ENCODE measurements at regions not wholly inside any gene's neighbourhood (a gene's known extent, or its start where the extent isn't known, plus 50 kb on each side); places are given as distances from the start of the nearest gene placed in this dataset.

DNA sequence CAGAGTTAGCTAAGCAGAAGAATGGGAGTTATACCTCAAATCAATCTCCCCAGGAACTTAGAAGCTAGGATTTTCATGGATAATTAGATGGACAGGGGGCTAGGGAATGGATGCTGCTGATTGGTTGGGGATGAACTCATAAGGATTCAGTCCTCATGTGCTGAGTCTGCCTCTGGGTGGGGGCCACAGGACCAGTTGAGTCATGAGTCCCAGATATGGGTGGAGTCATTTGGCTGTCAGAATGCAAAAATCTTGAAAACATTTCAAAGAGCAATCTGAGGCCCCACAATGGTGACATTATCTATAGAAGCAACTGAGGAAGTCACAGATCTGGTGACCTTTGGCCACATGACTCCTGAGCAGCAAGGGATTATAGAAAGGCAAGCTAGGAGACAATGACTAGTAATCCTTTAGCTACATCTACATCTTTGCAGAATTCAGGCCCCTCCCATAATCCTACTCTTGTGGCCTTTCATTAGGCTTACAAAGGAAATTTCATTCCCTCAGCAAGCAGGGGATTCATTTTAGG lies 82.6 kb upstream of the CCL2 start:
- H3K9me3 Mint-ChIP-seq, result peaks cover 0 to 1% (median 0%) of the 10 kb centered on the region in 7 donors
- no peak overlapping the region for H3K4me3 Mint-ChIP-seq
- H3K27me3 Mint-ChIP-seq, result peaks cover 4 to 17% (median 11%) of the 10 kb centered on the region in 3 donors
- no peak for DNase-seq
- no peak overlapping the region for H3K27ac Mint-ChIP-seq
- ATAC-seq (ENCODE audit: low read depth in 2 of 2), result no peak
- H3K4me1 Mint-ChIP-seq, result no peaks in the 10 kb centered on the region
- no peaks in the 10 kb centered on the region for H3K36me3 Mint-ChIP-seq

GRCh38 chr17:34173241-34173640 lies 81.8 kb upstream of the CCL2 start:
- no peak for DNase-seq

DNA sequence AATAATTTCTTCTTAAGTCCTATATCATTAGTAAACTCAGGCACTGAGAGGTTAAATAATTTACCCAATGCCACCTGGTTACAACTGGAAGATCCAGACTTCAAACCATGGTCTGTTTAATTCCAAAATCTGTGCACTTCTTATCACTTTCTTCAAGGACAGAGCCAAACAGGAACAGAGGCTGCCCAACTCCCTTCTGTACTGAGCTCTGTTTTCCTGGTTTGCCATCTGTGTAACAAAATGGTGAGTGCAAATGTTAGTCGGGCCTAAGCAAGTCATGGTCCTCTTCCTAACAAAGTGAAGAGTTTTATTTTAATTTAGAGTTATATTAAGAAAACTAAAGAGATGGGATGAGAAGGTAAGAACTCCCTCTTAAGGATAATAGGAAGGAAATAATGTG lies 80.6 kb upstream of the CCL2 start:
- H3K4me3 Mint-ChIP-seq, result no peak overlapping the region
- H3K9me3 Mint-ChIP-seq, result peaks cover 0 to 1% (median 0%) of the 10 kb centered on the region in 7 donors
- ATAC-seq (ENCODE audit: low read depth in 2 of 2) (no peak), DNase-seq (no peak)
- H3K36me3 Mint-ChIP-seq, result no peaks in the 10 kb centered on the region
- H3K27ac Mint-ChIP-seq, result no peak overlapping the region
- H3K27me3 Mint-ChIP-seq, result peaks cover 0 to 17% (median 11%) of the 10 kb centered on the region in 3 donors
- H3K4me1 Mint-ChIP-seq, result no peaks in the 10 kb centered on the region

More at GRCh38 chr17:34173241-34173640, 81.8 kb upstream of the CCL2 start:
- ATAC-seq (ENCODE audit: low read depth in 2 of 2), result no peak
- H3K36me3 Mint-ChIP-seq, result no peaks in the 10 kb centered on the region
- H3K27ac Mint-ChIP-seq, result no peak overlapping the region
- no peak overlapping the region for H3K4me3 Mint-ChIP-seq
- H3K4me1 Mint-ChIP-seq, result no peaks in the 10 kb centered on the region
- peaks cover 0 to 1% (median 0%) of the 10 kb centered on the region in 7 donors for H3K9me3 Mint-ChIP-seq
- peaks cover 4 to 17% (median 11%) of the 10 kb centered on the region in 3 donors for H3K27me3 Mint-ChIP-seq

DNA sequence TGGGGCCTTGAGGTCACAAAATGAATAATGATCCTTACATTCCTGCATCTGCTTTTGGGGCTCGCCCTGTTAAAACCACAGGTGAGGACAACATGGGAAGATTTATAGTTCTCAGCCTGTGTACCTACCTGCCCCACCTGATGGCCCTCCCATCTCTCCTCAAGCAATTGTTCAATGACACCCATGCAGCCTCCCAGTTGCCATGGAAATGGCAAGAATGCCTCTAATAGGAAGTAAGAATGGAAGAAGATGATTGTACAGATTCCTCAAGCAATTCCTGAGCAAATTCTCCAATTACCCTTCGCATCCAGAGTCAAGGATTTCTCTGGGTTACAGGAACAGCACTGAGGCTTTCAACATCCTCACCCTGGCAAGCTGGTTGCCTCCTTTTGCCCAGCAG lies 78.6 kb upstream of the CCL2 start:
- Mint-ChIP-seq H3K9me3 (peaks cover 0 to 1% (median 0%) of the 10 kb centered on the region in 7 donors), H3K4me3 (no peak overlapping the region), H3K4me1 (no peaks in the 10 kb centered on the region), H3K27ac (no peak overlapping the region), H3K36me3 (no peaks in the 10 kb centered on the region), H3K27me3 (peaks cover 5 to 17% (median 11%) of the 10 kb centered on the region in 3 donors)
- no peak for ATAC-seq (ENCODE audit: low read depth in 2 of 2)
- DNase-seq, result no peak

DNA sequence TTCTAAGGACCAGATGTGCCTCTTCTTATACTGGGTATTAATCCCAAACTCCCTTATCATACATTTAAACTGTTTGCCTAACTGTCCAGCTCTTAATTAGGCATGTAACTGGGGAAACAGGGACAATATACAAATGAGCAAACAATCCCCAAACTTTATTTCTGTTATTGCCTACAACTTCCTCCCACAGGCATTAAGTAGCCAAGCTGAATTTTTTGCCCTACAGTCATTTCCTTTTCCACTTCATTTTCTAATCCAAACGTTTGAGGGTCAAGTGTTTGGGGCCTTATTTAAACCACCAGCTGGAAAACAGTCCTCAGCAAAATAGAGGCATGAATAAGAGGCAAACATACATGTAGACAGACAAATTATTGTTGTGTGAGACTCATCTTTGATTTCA lies 77.4 kb upstream of the CCL2 start:
- Mint-ChIP-seq H3K27ac (no peak overlapping the region), H3K9me3 (no peaks in the 10 kb centered on the region), H3K4me1 (no peaks in the 10 kb centered on the region), H3K36me3 (no peaks in the 10 kb centered on the region), H3K27me3 (peaks cover 8 to 17% (median 11%) of the 10 kb centered on the region in 3 donors), H3K4me3 (no peak overlapping the region)
- no peak for ATAC-seq (ENCODE audit: low read depth in 2 of 2)
- no peak for DNase-seq

DNA sequence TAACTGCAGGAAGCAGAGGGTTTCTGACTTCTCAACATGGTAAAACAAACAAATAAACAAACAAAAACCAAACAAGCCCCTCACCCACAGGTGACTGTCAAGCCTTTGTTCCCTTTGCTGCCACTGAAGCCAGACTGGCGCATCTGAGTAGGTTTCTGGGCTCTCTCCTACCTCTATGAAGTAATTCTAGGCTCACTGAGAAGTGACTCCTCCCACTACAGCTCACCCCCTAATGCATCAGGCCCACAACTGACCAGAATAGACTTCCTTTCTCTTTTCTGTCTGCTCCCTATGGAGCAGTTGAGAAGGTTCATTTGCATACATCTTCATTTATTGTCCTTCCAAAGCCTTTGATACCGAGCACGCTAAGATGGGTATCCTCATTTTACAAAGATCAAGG lies 77.0 kb upstream of the CCL2 start:
- H3K36me3 Mint-ChIP-seq, result no peaks in the 10 kb centered on the region
- no peak overlapping the region for H3K27ac Mint-ChIP-seq
- no peak overlapping the region for H3K4me3 Mint-ChIP-seq
- no peak for ATAC-seq (ENCODE audit: low read depth in 2 of 2)
- no peaks in the 10 kb centered on the region for H3K9me3 Mint-ChIP-seq
- peaks cover 8 to 17% (median 11%) of the 10 kb centered on the region in 3 donors for H3K27me3 Mint-ChIP-seq
- H3K4me1 Mint-ChIP-seq, result no peaks in the 10 kb centered on the region
- DNase-seq, result no peak

GRCh38 chr17:34182036-34182803 lies 72.9 kb upstream of the CCL2 start:
- Mint-ChIP-seq H3K4me3 (no peak overlapping the region), H3K27me3 (peaks cover 8 to 32% (median 10%) of the 10 kb centered on the region in 3 donors), H3K27ac (peak overlapping the region in 1 of 6 donors; percentile 34), H3K36me3 (no peaks in the 10 kb centered on the region), H3K4me1 (no peaks in the 10 kb centered on the region), H3K9me3 (peaks cover 0 to 4% (median 0%) of the 10 kb centered on the region in 7 donors)
- DNase-seq (no peak), ATAC-seq (ENCODE audit: low read depth in 2 of 2) (no peak)

DNA sequence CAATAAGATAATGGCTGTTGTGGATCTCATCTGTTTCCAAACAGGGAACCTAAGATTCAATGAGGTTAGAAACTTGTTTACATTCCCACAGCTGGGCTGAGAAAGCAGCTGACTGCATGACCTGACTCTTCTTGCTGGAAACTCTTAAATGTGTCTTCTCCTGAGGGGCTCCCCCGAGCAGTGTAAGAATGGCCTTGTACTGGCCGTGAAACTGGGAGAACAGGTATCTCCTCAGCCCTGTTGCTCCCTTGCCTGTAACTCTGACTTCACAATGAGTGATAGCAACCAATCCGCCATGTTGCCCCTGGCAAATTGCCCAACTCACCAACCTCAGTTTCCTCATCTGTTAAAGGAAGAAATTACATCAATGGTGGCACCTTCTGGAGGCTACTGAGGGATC lies 59.1 kb upstream of the CCL2 start:
- ATAC-seq (ENCODE audit: low read depth in 2 of 2) (no peak), DNase-seq (no peak)
- H3K4me1 Mint-ChIP-seq, result peaks cover 0 to 7% (median 3%) of the 10 kb centered on the region in 3 donors
- H3K9me3 Mint-ChIP-seq, result no peaks in the 10 kb centered on the region
- no peak overlapping the region for H3K4me3 Mint-ChIP-seq
- peaks cover 18 to 36% (median 29%) of the 10 kb centered on the region in 3 donors for H3K27me3 Mint-ChIP-seq
- H3K27ac Mint-ChIP-seq, result no peak overlapping the region
- no peaks in the 10 kb centered on the region for H3K36me3 Mint-ChIP-seq

DNA sequence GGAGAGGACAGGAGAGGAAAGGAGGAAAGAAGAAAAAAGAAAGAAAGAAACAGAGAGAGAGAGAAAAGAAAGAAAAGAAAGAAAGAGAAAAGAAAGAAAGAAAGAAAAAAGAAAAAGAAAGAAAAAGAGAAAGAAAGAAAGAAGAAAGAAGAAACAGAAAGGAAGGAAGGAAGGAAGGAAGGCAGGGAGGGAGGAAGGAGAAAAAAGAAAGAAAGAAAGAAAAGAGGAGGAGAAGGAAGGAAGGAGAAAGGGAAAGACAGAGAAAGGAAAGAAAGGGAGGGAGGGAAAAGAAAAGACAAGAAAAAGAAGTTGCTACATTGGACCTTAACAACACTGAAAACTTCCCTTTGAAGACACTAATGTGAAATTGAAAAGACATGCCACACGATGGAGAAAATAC lies 56.6 kb upstream of the CCL2 start:
- Mint-ChIP-seq H3K27ac (no peak overlapping the region), H3K4me3 (no peak overlapping the region), H3K9me3 (peaks cover 0 to 5% (median 0%) of the 10 kb centered on the region in 7 donors), H3K36me3 (no peaks in the 10 kb centered on the region), H3K27me3 (peaks cover 13 to 51% (median 28%) of the 10 kb centered on the region in 3 donors), H3K4me1 (peaks cover 0 to 7% (median 3%) of the 10 kb centered on the region in 3 donors)
- DNase-seq, result no peak
- no peak for ATAC-seq (ENCODE audit: low read depth in 2 of 2)

DNA sequence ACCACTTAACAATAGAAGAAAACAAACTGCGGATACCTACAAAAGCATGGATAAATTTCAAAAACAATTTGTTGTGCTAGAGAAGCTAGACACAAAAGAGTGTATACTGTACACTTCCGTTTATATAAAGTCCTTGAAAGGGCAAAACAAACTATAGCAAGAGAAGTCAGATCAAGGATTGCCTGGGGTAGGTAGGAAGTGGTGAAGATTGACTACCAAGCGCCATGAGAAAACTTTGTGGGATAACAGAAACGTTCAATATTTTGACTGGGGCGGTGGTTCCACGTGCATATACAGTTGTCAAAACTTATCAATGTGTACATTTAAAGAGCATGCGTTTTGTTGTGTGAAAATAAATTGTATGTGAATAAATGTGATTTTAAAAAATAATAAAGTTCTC lies 55.6 kb upstream of the CCL2 start:
- no peak for DNase-seq
- H3K9me3 Mint-ChIP-seq, result peaks cover 0 to 5% (median 0%) of the 10 kb centered on the region in 7 donors
- H3K4me1 Mint-ChIP-seq, result peaks cover 0 to 7% (median 3%) of the 10 kb centered on the region in 3 donors
- ATAC-seq (ENCODE audit: low read depth in 2 of 2), result no peak
- H3K4me3 Mint-ChIP-seq, result no peak overlapping the region
- no peak overlapping the region for H3K27ac Mint-ChIP-seq
- H3K27me3 Mint-ChIP-seq, result peaks cover 13 to 47% (median 24%) of the 10 kb centered on the region in 3 donors
- no peaks in the 10 kb centered on the region for H3K36me3 Mint-ChIP-seq

GRCh38 chr17:34199932-34200534 lies 55.1 kb upstream of the CCL2 start:
- H3K27me3 Mint-ChIP-seq, result peaks cover 12 to 47% (median 27%) of the 10 kb centered on the region in 3 donors
- no peak overlapping the region for H3K27ac Mint-ChIP-seq
- DNase-seq (peak; percentile 63), ATAC-seq (ENCODE audit: low read depth in 2 of 2) (peak; percentile 58 to 80)
- H3K4me3 Mint-ChIP-seq, result no peak overlapping the region
- peaks cover 0 to 7% (median 3%) of the 10 kb centered on the region in 3 donors for H3K4me1 Mint-ChIP-seq
- H3K9me3 Mint-ChIP-seq, result peaks cover 0 to 5% (median 0%) of the 10 kb centered on the region in 7 donors
- no peaks in the 10 kb centered on the region for H3K36me3 Mint-ChIP-seq

- ATAC-seq (ENCODE audit: low read depth in 2 of 2), result no peak
- peaks cover 15 to 41% (median 29%) of the 10 kb centered on the region in 3 donors for H3K27me3 Mint-ChIP-seq
- H3K27ac Mint-ChIP-seq, result no peak overlapping the region
- H3K4me3 Mint-ChIP-seq, result no peak overlapping the region
- no peaks in the 10 kb centered on the region for H3K36me3 Mint-ChIP-seq
- peaks cover 0 to 5% (median 0%) of the 10 kb centered on the region in 7 donors for H3K9me3 Mint-ChIP-seq
- DNase-seq, result no peak
- H3K4me1 Mint-ChIP-seq, result peaks cover 0 to 7% (median 3%) of the 10 kb centered on the region in 3 donors
Measured at GRCh38 chr17:34201225-34201624, 53.9 kb upstream of the CCL2 start.

- ATAC-seq (ENCODE audit: low read depth in 2 of 2), result no peak
- Mint-ChIP-seq H3K4me1 (peaks cover 0 to 7% (median 3%) of the 10 kb centered on the region in 3 donors), H3K36me3 (no peaks in the 10 kb centered on the region), H3K4me3 (no peak overlapping the region), H3K9me3 (peaks cover 0 to 5% (median 0%) of the 10 kb centered on the region in 7 donors), H3K27me3 (peaks cover 15 to 38% (median 30%) of the 10 kb centered on the region in 3 donors), H3K27ac (no peak overlapping the region)
- DNase-seq, result no peak
Measured at GRCh38 chr17:34201767-34202166, 53.3 kb upstream of the CCL2 start.
